SJCRH30 (cell line): ENCODE measurements at regions not wholly inside any gene's neighbourhood (a gene's known extent, or its start where the extent isn't known, plus 50 kb on each side); places are given as distances from the start of the nearest gene placed in this dataset.
"Not testable (repeated sequence)": the region's sequence is repeated elsewhere in the genome, so short reads cannot be mapped to it uniquely, and the experiment has no call there.

Source experiments
- DNase-seq, 2 experiments: peaks; one replicate each; pipeline ENCODE4 v3.0.0-alpha.2; 2015 to 2020
- H3K27ac ChIP-seq: fragments of 250-450 bp; sonication (Bioruptor Pico); 2 replicates; pipeline ENCODE4 v1.5.1; 2020; ENCODE audit warnings: mild to moderate bottlenecking, moderate library complexity
- H3K27me3 ChIP-seq: fragments of 250-450 bp; sonication (Bioruptor Pico); 2 replicates; pipeline ENCODE4 v1.5.1; 2020; ENCODE audit warnings: mild to moderate bottlenecking, moderate library complexity
- H3K36me3 ChIP-seq: fragments of 250-450 bp; sonication (Bioruptor Pico); 2 replicates; pipeline ENCODE4 v1.5.1; 2020; ENCODE audit warnings: mild to moderate bottlenecking, moderate library complexity
- H3K4me1 ChIP-seq: fragments of 250-450 bp; sonication (Bioruptor Pico); 2 replicates; pipeline ENCODE4 v1.5.1; 2020; ENCODE audit warnings: mild to moderate bottlenecking, moderate library complexity
- H3K4me3 ChIP-seq: fragments of 250-450 bp; sonication (Bioruptor Pico); 2 replicates; pipeline ENCODE4 v1.5.1; 2020; ENCODE audit warnings: mild to moderate bottlenecking, moderate library complexity
- H3K9me3 ChIP-seq: fragments of 250-450 bp; sonication (Bioruptor Pico); replicated peaks from 2 replicates; pipeline ENCODE4 v1.5.1; 2020; ENCODE audit warnings: mild to moderate bottlenecking, moderate library complexity

- no peak overlapping the region for H3K27ac ChIP-seq
- no peaks in the 10 kb centered on the region for H3K36me3 ChIP-seq
- H3K4me1 ChIP-seq = no peaks in the 10 kb centered on the region
- no peaks in the 10 kb centered on the region for H3K27me3 ChIP-seq
- no peaks in the 10 kb centered on the region for H3K9me3 ChIP-seq
- peak; percentile 18 to 29 for DNase-seq
- no peak overlapping the region for H3K4me3 ChIP-seq
These were observed 98.6 kb upstream of the TLE1 start for GRCh38 chr9:81787747-81788632.

DNA sequence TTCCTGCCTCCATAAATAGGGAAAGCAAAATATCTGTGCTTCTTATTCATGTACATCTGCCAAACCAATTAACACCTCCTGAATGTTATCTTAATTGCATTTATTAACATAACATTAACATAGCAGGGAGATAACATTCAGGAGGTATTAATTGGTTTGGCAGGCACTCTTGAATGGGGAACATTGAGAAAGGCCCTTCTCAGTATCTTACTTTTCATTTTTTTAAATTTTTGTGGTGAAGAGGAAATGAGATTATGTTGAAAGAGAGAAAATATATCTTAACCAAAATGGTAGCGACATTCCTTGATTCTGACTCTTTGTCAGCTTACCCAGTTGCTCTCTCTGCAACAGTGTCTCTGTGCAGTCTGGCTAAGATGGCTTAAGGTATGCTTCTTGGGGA, 100.4 kb upstream of the TLE1 start:
- no peaks in the 10 kb centered on the region for H3K27me3 ChIP-seq
- H3K9me3 ChIP-seq = no peaks in the 10 kb centered on the region
- H3K36me3 ChIP-seq = no peaks in the 10 kb centered on the region
- H3K4me3 ChIP-seq = no peak overlapping the region
- no peak overlapping the region for H3K27ac ChIP-seq
- no peaks in the 10 kb centered on the region for H3K4me1 ChIP-seq
- DNase-seq = no peak

DNA sequence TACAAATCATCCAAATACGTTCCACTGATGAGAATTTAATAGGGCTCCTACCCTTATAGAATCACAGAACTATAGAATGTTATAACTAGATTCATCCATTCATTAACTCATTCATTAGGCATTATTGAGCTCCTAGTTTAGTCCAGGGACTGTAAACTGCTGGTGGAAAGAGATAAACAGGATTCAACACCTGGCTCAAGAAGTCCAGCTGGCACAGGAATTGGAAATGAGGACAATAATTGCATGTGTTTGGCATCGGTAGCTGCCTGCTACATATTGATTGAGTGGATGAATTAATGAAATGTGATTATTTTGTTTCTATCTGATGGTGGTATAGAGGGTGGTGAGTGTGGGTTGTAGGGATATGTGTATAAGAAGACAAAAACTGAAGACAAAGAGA, 100.8 kb upstream of the TLE1 start:
- DNase-seq = no peak
- H3K27me3 ChIP-seq = no peaks in the 10 kb centered on the region

GRCh38 chr9:81791076-81791475, 101.7 kb upstream of the TLE1 start:
- H3K4me3 ChIP-seq = no peak overlapping the region

More for the DNA sequence above, 100.8 kb upstream of the TLE1 start:
- Histone ChIP-seq H3K27ac (no peak overlapping the region), H3K36me3 (no peaks in the 10 kb centered on the region), H3K4me1 (no peaks in the 10 kb centered on the region), H3K4me3 (no peak overlapping the region), H3K9me3 (no peaks in the 10 kb centered on the region)

DNA sequence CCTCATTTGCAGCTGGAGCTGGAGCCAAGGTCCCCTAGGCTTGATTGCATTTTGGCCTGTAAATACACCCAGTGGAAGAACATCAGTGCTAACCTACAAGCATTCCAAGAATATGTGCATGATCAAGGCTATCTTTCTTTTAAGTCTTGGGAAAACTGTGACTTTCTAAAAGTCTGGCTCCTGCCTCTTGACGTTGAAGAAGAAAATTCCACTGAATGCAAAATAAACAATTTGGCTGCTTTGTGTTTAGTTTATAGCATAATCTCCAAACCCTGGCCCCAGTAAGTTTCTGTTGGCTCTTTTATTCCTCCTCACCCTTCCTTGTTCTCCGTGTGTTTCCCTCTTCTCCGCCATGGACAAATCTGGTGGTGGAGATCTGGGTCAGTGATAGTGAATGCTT, 109.3 kb upstream of the TLE1 start:
- no peaks in the 10 kb centered on the region; the same call in 1 of the 2 replicates for H3K36me3 ChIP-seq
- H3K27ac ChIP-seq = no peak overlapping the region
- H3K4me3 ChIP-seq = no peak overlapping the region
- DNase-seq = no peak
- H3K9me3 ChIP-seq = no peaks in the 10 kb centered on the region
- H3K27me3 ChIP-seq = no peaks in the 10 kb centered on the region
- no peaks in the 10 kb centered on the region for H3K4me1 ChIP-seq

More at GRCh38 chr9:81791076-81791475, 101.7 kb upstream of the TLE1 start:
- DNase-seq = peak; percentile 8 to 42
- no peaks in the 10 kb centered on the region for H3K4me1 ChIP-seq
- no peaks in the 10 kb centered on the region for H3K36me3 ChIP-seq
- no peaks in the 10 kb centered on the region for H3K9me3 ChIP-seq
- no peaks in the 10 kb centered on the region for H3K27me3 ChIP-seq
- no peak overlapping the region for H3K27ac ChIP-seq

DNA sequence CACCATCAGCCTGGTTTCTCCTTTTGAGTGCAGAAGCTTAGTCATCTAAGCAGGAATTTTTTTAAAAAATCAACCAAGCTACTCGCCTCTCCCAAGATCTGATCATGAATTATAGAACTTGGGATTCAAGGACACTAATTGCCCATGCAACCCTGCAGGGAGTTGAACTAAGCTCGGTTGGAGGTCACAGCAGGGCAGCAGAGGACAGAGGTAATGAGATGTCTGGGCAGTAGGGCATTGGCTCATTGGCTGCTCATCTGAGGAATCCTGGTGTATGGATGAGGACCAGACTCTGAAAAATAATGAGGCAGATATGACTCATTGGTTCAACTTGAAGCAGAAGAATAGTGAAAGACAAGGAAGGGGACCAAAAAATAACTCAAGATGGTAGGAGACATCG, 111.8 kb upstream of the TLE1 start:
- Histone ChIP-seq H3K27me3 (no peaks in the 10 kb centered on the region), H3K9me3 (no peaks in the 10 kb centered on the region), H3K4me1 (no peaks in the 10 kb centered on the region), H3K27ac (no peak overlapping the region), H3K36me3 (no peaks in the 10 kb centered on the region; the same call in 1 of the 2 replicates), H3K4me3 (no peak overlapping the region)
- no peak for DNase-seq

GRCh38 chr9:81804306-81804705, 115.0 kb upstream of the TLE1 start:
- DNase-seq = no peak
- H3K9me3 ChIP-seq = no peaks in the 10 kb centered on the region
- H3K27me3 ChIP-seq = no peaks in the 10 kb centered on the region
- no peak overlapping the region for H3K27ac ChIP-seq
- H3K4me1 ChIP-seq = no peaks in the 10 kb centered on the region
- H3K36me3 ChIP-seq = no peaks in the 10 kb centered on the region
- H3K4me3 ChIP-seq = no peak overlapping the region

GRCh38 chr9:81811688-81812087, 116.5 kb upstream of the SPATA31D4 start:
- not testable (repeated sequence) for DNase-seq, H3K36me3 ChIP-seq, H3K4me1 ChIP-seq, H3K27me3 ChIP-seq, H3K4me3 ChIP-seq, H3K27ac ChIP-seq, H3K9me3 ChIP-seq

GRCh38 chr9:81814401-81814793, 113.8 kb upstream of the SPATA31D4 start:
- Histone ChIP-seq H3K4me1 (no peaks in the 10 kb centered on the region), H3K9me3 (no peaks in the 10 kb centered on the region; the same call in 1 of the 2 replicates), H3K36me3 (no peaks in the 10 kb centered on the region), H3K4me3 (no peak overlapping the region), H3K27me3 (no peaks in the 10 kb centered on the region), H3K27ac (no peak overlapping the region)
- no peak for DNase-seq

DNA sequence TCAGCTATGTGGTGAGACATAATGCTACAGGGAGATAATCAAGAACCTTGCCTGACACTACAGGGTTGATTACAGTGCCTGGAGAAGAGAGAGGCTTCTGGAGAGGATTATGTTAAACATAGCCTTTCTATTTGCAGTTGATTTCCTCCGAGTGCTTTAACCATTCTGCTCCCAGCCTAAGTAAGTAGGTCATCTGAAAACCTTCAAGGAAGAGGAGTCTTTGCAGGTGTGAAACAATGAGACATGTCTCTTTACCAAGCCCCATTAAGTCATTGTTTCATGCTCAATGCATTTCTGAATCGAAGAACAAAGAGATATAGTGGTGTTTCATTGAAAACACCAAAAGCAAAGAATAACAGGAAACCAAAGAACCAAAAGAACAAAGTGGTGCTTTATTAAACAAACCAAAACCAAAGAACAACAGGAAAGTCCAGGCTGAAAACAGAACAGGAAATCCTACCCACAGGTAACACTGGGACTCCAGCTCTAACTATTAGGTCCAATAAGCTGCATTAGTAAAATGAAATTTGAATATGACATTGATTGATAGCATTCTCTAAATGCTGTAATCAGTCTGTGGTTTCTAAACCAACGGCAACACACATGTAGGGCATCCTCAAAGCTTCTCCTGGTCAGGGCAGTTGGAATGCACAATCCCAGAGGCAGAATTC, 113.3 kb upstream of the SPATA31D4 start:
- DNase-seq = no peak
- no peaks in the 10 kb centered on the region for H3K36me3 ChIP-seq
- H3K4me1 ChIP-seq = no peaks in the 10 kb centered on the region
- no peak overlapping the region for H3K27ac ChIP-seq
- H3K4me3 ChIP-seq = no peak overlapping the region
- H3K9me3 ChIP-seq = no peaks in the 10 kb centered on the region; the same call in 1 of the 2 replicates
- no peaks in the 10 kb centered on the region for H3K27me3 ChIP-seq

- Histone ChIP-seq H3K36me3 (no peaks in the 10 kb centered on the region), H3K9me3 (no peaks in the 10 kb centered on the region; the same call in 1 of the 2 replicates), H3K4me3 (no peak overlapping the region), H3K27me3 (no peaks in the 10 kb centered on the region), H3K4me1 (no peaks in the 10 kb centered on the region), H3K27ac (no peak overlapping the region)
- DNase-seq = no peak
These were observed 112.4 kb upstream of the SPATA31D4 start for GRCh38 chr9:81815781-81816180.

DNA sequence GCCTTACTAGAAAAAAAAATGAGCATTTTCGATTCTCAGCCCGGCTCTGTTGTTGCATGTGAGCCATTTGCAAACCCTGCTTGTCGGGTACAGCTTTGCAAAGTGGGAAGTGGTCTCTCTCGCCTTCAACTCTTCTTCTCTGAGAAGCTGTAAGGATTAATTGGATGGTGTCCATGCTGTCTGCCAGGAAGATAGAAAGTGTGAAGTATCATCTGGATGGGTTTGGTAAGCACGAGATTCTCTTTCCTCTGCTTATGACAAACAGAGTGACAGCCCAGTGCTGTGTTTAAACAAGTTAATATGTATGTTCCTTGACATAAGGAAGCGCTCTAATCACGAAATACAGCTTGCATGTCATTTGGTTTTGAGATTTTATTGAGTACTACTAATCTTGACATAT, 109.1 kb upstream of the SPATA31D4 start:
- no peak for DNase-seq
- Histone ChIP-seq H3K36me3 (no peaks in the 10 kb centered on the region), H3K27me3 (no peaks in the 10 kb centered on the region), H3K4me3 (no peak overlapping the region), H3K9me3 (no peaks in the 10 kb centered on the region; the same call in 1 of the 2 replicates), H3K4me1 (peaks cover 13% of the 10 kb centered on the region), H3K27ac (no peak overlapping the region)

DNA sequence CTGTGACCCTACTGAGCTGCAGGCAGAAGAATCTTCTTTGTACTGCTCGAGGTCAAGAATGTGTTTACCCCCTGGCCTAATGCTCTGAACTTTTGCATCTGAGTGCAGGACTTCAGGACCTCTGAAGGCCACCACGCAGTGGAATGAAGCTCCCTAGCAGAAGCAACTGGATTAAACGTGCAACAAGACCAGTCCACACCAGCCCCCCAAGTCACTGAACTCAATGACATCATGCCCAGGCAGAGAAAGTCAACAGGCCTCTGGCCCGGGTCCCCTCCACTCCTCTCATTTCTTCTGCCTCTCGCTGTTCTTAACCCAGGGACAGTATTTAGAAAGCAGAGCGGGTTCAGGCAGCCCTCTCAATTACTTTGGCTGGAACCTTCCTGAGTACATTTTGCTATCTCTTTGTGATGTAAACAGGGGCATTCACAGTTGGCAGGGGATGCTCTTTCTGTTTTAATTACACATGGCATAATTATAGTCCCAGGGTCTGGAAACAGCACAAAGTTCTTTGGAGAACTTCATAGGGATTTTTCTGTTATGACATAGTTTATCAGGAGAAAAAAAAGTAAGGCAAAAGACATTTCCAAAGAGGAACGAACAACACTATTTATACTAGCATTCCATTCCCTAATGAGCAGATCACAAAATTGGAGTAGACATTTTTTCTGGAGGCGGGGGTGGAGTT, 108.2 kb upstream of the SPATA31D4 start:
- H3K27ac ChIP-seq = no peak overlapping the region
- no peak for DNase-seq

DNA sequence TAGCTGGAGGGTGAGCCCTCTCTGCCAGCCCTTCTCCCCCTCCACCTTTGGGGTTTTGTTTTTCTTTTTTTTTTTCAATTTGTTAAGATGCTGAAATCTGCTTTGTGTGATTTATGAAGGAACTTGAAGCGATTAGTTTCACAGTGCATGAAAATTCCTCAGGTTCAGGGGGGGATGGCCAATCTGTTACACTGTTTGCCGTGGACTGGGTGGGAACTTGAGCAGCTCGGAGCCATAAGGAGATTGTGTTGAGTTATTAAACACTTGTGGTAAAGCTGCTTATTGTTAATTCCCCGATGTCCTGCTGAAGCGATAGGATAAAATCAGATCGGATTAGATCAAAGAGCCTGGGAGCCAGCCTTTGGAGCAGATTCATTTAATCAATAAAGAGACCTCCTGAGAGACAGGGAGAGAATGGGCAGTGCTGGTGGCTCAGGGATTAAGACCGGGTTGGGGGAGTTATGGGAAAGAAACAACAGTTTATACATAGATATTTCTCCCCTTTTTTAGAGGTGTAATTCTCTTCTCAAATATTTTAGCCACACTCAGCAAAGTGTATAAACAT, 105.8 kb upstream of the SPATA31D4 start:
- peak overlapping the region; percentile 15 for H3K27ac ChIP-seq
- no peaks in the 10 kb centered on the region for H3K27me3 ChIP-seq
- H3K9me3 ChIP-seq = no peaks in the 10 kb centered on the region
- DNase-seq = peak in 1 of 2 experiments; percentile 41
- no peaks in the 10 kb centered on the region for H3K36me3 ChIP-seq
- H3K4me1 ChIP-seq = peaks cover 40% of the 10 kb centered on the region
- no peak overlapping the region for H3K4me3 ChIP-seq

More for the DNA sequence above, 108.2 kb upstream of the SPATA31D4 start:
- H3K9me3 ChIP-seq = no peaks in the 10 kb centered on the region; the same call in 1 of the 2 replicates
- H3K27me3 ChIP-seq = no peaks in the 10 kb centered on the region
- peaks cover 21% of the 10 kb centered on the region for H3K4me1 ChIP-seq
- no peak overlapping the region for H3K4me3 ChIP-seq
- no peaks in the 10 kb centered on the region for H3K36me3 ChIP-seq
